ENCODE measurements at regions not wholly inside any gene's neighbourhood (a gene's known extent, or its start where the extent isn't known, plus 50 kb on each side); places are given as distances from the start of the nearest gene placed in this dataset.

GRCh38 chr4:157634057-157634456 is 413.5 kb downstream of the GRIA2 start:
- Histone ChIP-seq H2AFZ (ENCODE audit: low read length) (no peak overlapping the region), H3K9me3 (ENCODE audit: insufficient read depth, low read depth, low read length) (no peaks in the 10 kb centered on the region), H3K9me2 (replicated peaks; ENCODE audit: low read depth, low read length) (no peaks in the 10 kb centered on the region), H4K20me1 (ENCODE audit: insufficient read depth, low read length, poor library complexity, severe bottlenecking) (no peaks in the 10 kb centered on the region), H3F3A (ENCODE audit: low read depth) (no peaks in the 10 kb centered on the region), H3K36me3 (ENCODE audit: insufficient read depth, low read length) (no peaks in the 10 kb centered on the region), H3K4me1 (ENCODE audit: insufficient read depth, low read length, poor library complexity, severe bottlenecking) (no peaks in the 10 kb centered on the region), H3K4me3 (ENCODE audit: low read length, poor library complexity, severe bottlenecking) (no peak overlapping the region), H3K27me3 (ENCODE audit: insufficient read depth, low read length, poor library complexity, severe bottlenecking) (no peaks in the 10 kb centered on the region), H3K9ac (ENCODE audit: low read depth, low read length, poor library complexity, severe bottlenecking) (no peak overlapping the region), H3K4me2 (ENCODE audit: low read depth, low read length, poor library complexity, severe bottlenecking) (no peak overlapping the region), H3K79me2 (ENCODE audit: insufficient read depth, low read length) (no peaks in the 10 kb centered on the region)
- no peak for TF ChIP-seq CTCF (conservative IDR thresholded peaks at IDR 0.05; ENCODE audit: low read length)
- no peak for TF ChIP-seq EZH2phosphoT487 (IDR thresholded peaks at IDR 0.05; ENCODE audit: borderline replicate concordance)

- Histone ChIP-seq H3K36me3 (ENCODE audit: insufficient read depth, low read length) (no peaks in the 10 kb centered on the region), H4K20me1 (ENCODE audit: insufficient read depth, low read length, poor library complexity, severe bottlenecking) (no peaks in the 10 kb centered on the region), H2AFZ (ENCODE audit: low read length) (no peak overlapping the region), H3K9me3 (ENCODE audit: insufficient read depth, low read depth, low read length) (no peaks in the 10 kb centered on the region), H3K4me2 (ENCODE audit: low read depth, low read length, poor library complexity, severe bottlenecking) (no peak overlapping the region), H3K79me2 (ENCODE audit: insufficient read depth, low read length) (no peaks in the 10 kb centered on the region), H3F3A (ENCODE audit: low read depth) (no peaks in the 10 kb centered on the region), H3K4me3 (ENCODE audit: low read length, poor library complexity, severe bottlenecking) (no peak overlapping the region), H3K27me3 (ENCODE audit: insufficient read depth, low read length, poor library complexity, severe bottlenecking) (no peaks in the 10 kb centered on the region), H3K4me1 (ENCODE audit: insufficient read depth, low read length, poor library complexity, severe bottlenecking) (no peaks in the 10 kb centered on the region), H3K9ac (ENCODE audit: low read depth, low read length, poor library complexity, severe bottlenecking) (no peak overlapping the region), H3K9me2 (replicated peaks; ENCODE audit: low read depth, low read length) (no peaks in the 10 kb centered on the region)
- TF ChIP-seq CTCF (conservative IDR thresholded peaks at IDR 0.05; ENCODE audit: low read length) (no peak), EZH2phosphoT487 (IDR thresholded peaks at IDR 0.05; ENCODE audit: borderline replicate concordance) (no peak)
Measured at GRCh38 chr4:157616741-157617472, 396.4 kb downstream of the GRIA2 start.

GRCh38 chr4:157607996-157608395 is 387.5 kb downstream of the GRIA2 start:
- no peak overlapping the region for H3K4me3 ChIP-seq (ENCODE audit: low read length, poor library complexity, severe bottlenecking)
- no peaks in the 10 kb centered on the region for H3K9me3 ChIP-seq (ENCODE audit: insufficient read depth, low read depth, low read length)
- no peaks in the 10 kb centered on the region for H3K27me3 ChIP-seq (ENCODE audit: insufficient read depth, low read length, poor library complexity, severe bottlenecking)
- H3K9ac ChIP-seq (ENCODE audit: low read depth, low read length, poor library complexity, severe bottlenecking): no peak overlapping the region
- no peak for TF ChIP-seq CTCF (conservative IDR thresholded peaks at IDR 0.05; ENCODE audit: low read length)
- TF ChIP-seq EZH2phosphoT487 (IDR thresholded peaks at IDR 0.05; ENCODE audit: borderline replicate concordance): no peak
- no peak overlapping the region for H2AFZ ChIP-seq (ENCODE audit: low read length)
- no peaks in the 10 kb centered on the region for H3K36me3 ChIP-seq (ENCODE audit: insufficient read depth, low read length)
- H4K20me1 ChIP-seq (ENCODE audit: insufficient read depth, low read length, poor library complexity, severe bottlenecking): no peaks in the 10 kb centered on the region
- H3F3A ChIP-seq (ENCODE audit: low read depth): no peaks in the 10 kb centered on the region
- H3K79me2 ChIP-seq (ENCODE audit: insufficient read depth, low read length): no peaks in the 10 kb centered on the region
- no peak overlapping the region for H3K4me2 ChIP-seq (ENCODE audit: low read depth, low read length, poor library complexity, severe bottlenecking)
- no peaks in the 10 kb centered on the region for H3K4me1 ChIP-seq (ENCODE audit: insufficient read depth, low read length, poor library complexity, severe bottlenecking)
- no peaks in the 10 kb centered on the region for H3K9me2 ChIP-seq (replicated peaks; ENCODE audit: low read depth, low read length)

Measured in Loucy (cell line).